T-cell (primary cell): ENCODE measurements at regions not wholly inside any gene's neighbourhood (a gene's known extent, or its start where the extent isn't known, plus 50 kb on each side); places are given as distances from the start of the nearest gene placed in this dataset.
"Not testable (repeated sequence)": the region's sequence is repeated elsewhere in the genome, so short reads cannot be mapped to it uniquely, and the experiment has no call there.

Source experiments
- ATAC-seq, 4 experiments: fragments of 200-7000 bp in 3 of 4; fragments of 150-1000 bp in 1 of 4; cut with Tn5 transposase; replicated peaks in 1 of 4; 1 replicate in 3 of 4; 2 replicates in 1 of 4; pipeline ENCODE4 v1.10.0; 2021; ENCODE audit warnings: moderate library complexity in 3 of 4, mild to moderate bottlenecking in 2 of 4, moderate number of reproducible peaks in 1 of 4
- CTCF ChIA-PET, 2 donors: fragments of 300-600 bp; sonication (Branson Sonifier 250); formaldehyde crosslinking; loops; one replicate each; lab custom pipeline; 2022; ENCODE audit warnings: antibody characterized with exemption in 2 of 2; lab: Charles Lee
- POLR2A ChIA-PET, 2 donors: fragments of 300-600 bp; sonication (Branson Sonifier 250); formaldehyde crosslinking; loops; one replicate each; lab custom pipeline; 2022; ENCODE audit warnings: antibody characterized with exemption in 2 of 2; lab: Charles Lee
- DNase-seq, 35 experiments: peaks; one replicate each; pipeline versions ENCODE4 v3.0.0 to v3.0.0-alpha.2; 2013 to 2023
- H3K27ac ChIP-seq: one replicate; pipeline ENCODE4 v1.5.1; 2013; ENCODE audit warnings: low read length
- H3K27me3 ChIP-seq, 2 experiments: replicated peaks in 1 of 2; 1 replicate in 1 of 2; 2 replicates in 1 of 2; pipeline versions ENCODE4 v1.6.1 to v1.7.0; 2013; ENCODE audit warnings: low read length in 1 of 2, mixed read lengths in 1 of 2; ENCODE audit not compliant: control insufficient read depth in 2 of 2, insufficient read depth in 2 of 2; ENCODE audit errors: extremely low read depth in 1 of 2
- H3K36me3 ChIP-seq, 2 donors: 1 replicate in 1 of 2; 2 replicates in 1 of 2; pipeline versions ENCODE4 v1.6.1 to v1.7.0; 2013; ENCODE audit warnings: low read length in 1 of 2; ENCODE audit not compliant: control insufficient read depth in 2 of 2, insufficient read depth in 1 of 2; ENCODE audit errors: extremely low read depth in 1 of 2
- H3K4me1 ChIP-seq, 2 experiments: 1 replicate in 1 of 2; 2 replicates in 1 of 2; pipeline versions ENCODE4 v1.6.1 to v1.7.0; 2013; ENCODE audit warnings: low read length in 2 of 2, mixed read lengths in 1 of 2; ENCODE audit not compliant: insufficient read depth in 2 of 2, control insufficient read depth in 1 of 2; ENCODE audit errors: extremely low read depth in 1 of 2
- H3K4me3 ChIP-seq, 2 donors: 1 replicate in 1 of 2; 2 replicates in 1 of 2; pipeline versions ENCODE4 v1.5.1 to v1.7.0; 2013; ENCODE audit warnings: mild to moderate bottlenecking in 2 of 2, low read length in 1 of 2, moderate library complexity in 1 of 2; ENCODE audit not compliant: control insufficient read depth in 1 of 2; ENCODE audit errors: extremely low read depth in 1 of 2
- H3K9me3 ChIP-seq: 2 replicates; pipeline ENCODE4 v1.7.0; 2013
- H3K27ac Mint-ChIP-seq, 2 donors: one replicate each; pipeline ENCODE4 v1.8.0; 2020 to 2021; ENCODE audit warnings: mild to moderate bottlenecking in 2 of 2, mixed read lengths in 2 of 2
- H3K27me3 Mint-ChIP-seq, 2 donors: one replicate each; pipeline ENCODE4 v1.8.0; 2021 to 2022; ENCODE audit warnings: mixed read lengths in 2 of 2
- H3K36me3 Mint-ChIP-seq: one replicate; pipeline ENCODE4 v1.8.0; 2021; ENCODE audit warnings: mixed read lengths
- H3K4me1 Mint-ChIP-seq, 3 donors: one replicate each; pipeline ENCODE4 v1.8.0; 2020 to 2022; ENCODE audit warnings: mixed read lengths in 3 of 3, mild to moderate bottlenecking in 1 of 3
- H3K4me3 Mint-ChIP-seq, 3 donors: one replicate each; pipeline ENCODE4 v1.8.0; 2020 to 2022; ENCODE audit warnings: mild to moderate bottlenecking in 3 of 3, mixed read lengths in 3 of 3, moderate library complexity in 3 of 3
- H3K9me3 Mint-ChIP-seq, 3 donors: one replicate each; pipeline ENCODE4 v1.8.0; 2020 to 2022; ENCODE audit warnings: mixed read lengths in 3 of 3
- WGBS: methylation state at CpG from one replicate; pipeline ENCODE4 v1.1.5; 2013; ENCODE audit warnings: missing lambda C conversion rate; ENCODE audit not compliant: insufficient coverage; 5-methylcytosine and 5-hydroxymethylcytosine counted together

GRCh38 chr10:108039821-108040584, 875.5 kb upstream of the SORCS1 start:
- H3K27ac ChIP-seq = no peak overlapping the region
- Mint-ChIP-seq H3K4me3 (no peak overlapping the region), H3K27me3 (no peaks in the 10 kb centered on the region), H3K4me1 (no peaks in the 10 kb centered on the region), H3K36me3 (no peaks in the 10 kb centered on the region), H3K9me3 (peaks cover 7 to 24% (median 19%) of the 10 kb centered on the region in 3 donors), H3K27ac (no peak overlapping the region)
- POLR2A ChIA-PET = no interaction called here
- no peaks in the 10 kb centered on the region for H3K9me3 ChIP-seq
- no peaks in the 10 kb centered on the region for H3K36me3 ChIP-seq
- no peaks in the 10 kb centered on the region for H3K27me3 ChIP-seq
- 76% methylated on average over 7 of the region's 8 CpGs for WGBS
- CTCF ChIA-PET = no interaction called here
- DNase-seq (no peak), ATAC-seq (no peak)
- H3K4me1 ChIP-seq = no peaks in the 10 kb centered on the region
- H3K4me3 ChIP-seq = no peak overlapping the region

- peaks cover 3 to 26% (median 15%) of the 10 kb centered on the region in 3 donors for H3K9me3 Mint-ChIP-seq
- ChIA-PET CTCF (no interaction called here), POLR2A (no interaction called here)
Measured at GRCh38 chr10:108037061-108037460, 872.6 kb upstream of the SORCS1 start.

GRCh38 chr10:108036265-108036664, 871.8 kb upstream of the SORCS1 start:
- no peak for ATAC-seq
- Histone ChIP-seq H3K9me3 (no peaks in the 10 kb centered on the region), H3K27me3 (no peaks in the 10 kb centered on the region), H3K36me3 (no peaks in the 10 kb centered on the region), H3K27ac (no peak overlapping the region), H3K4me1 (no peaks in the 10 kb centered on the region), H3K4me3 (no peak overlapping the region)
- Mint-ChIP-seq H3K36me3 (no peaks in the 10 kb centered on the region), H3K27me3 (no peaks in the 10 kb centered on the region), H3K4me3 (no peak overlapping the region), H3K4me1 (no peaks in the 10 kb centered on the region), H3K9me3 (peaks cover 3 to 26% (median 15%) of the 10 kb centered on the region in 3 donors), H3K27ac (no peak overlapping the region)
- CTCF ChIA-PET = no interaction called here
- DNase-seq = no peak
- POLR2A ChIA-PET = interaction anchor here in 1 of 2 donors (0.5 kb wide), 1 partner anchor 168 kb away, joined by 3 read pairs; no protein-coding TSS in a partner anchor
- no CpG with 5 or more reads among the region's 1 CpG for WGBS

More at GRCh38 chr10:108037061-108037460, 872.6 kb upstream of the SORCS1 start:
- Mint-ChIP-seq H3K4me3 (no peak overlapping the region), H3K27me3 (no peaks in the 10 kb centered on the region), H3K27ac (no peak overlapping the region), H3K4me1 (no peaks in the 10 kb centered on the region), H3K36me3 (no peaks in the 10 kb centered on the region)
- Histone ChIP-seq H3K4me1 (no peaks in the 10 kb centered on the region), H3K27me3 (no peaks in the 10 kb centered on the region), H3K4me3 (no peak overlapping the region), H3K9me3 (no peaks in the 10 kb centered on the region), H3K36me3 (no peaks in the 10 kb centered on the region), H3K27ac (no peak overlapping the region)
- ATAC-seq (no peak), DNase-seq (no peak)

GRCh38 chr10:108034829-108035228, 870.3 kb upstream of the SORCS1 start:
- H3K4me3 Mint-ChIP-seq = no peak overlapping the region
- CTCF ChIA-PET = no interaction called here
- no peaks in the 10 kb centered on the region for H3K36me3 Mint-ChIP-seq
- POLR2A ChIA-PET = no interaction called here
- H3K4me1 Mint-ChIP-seq = no peaks in the 10 kb centered on the region
- ATAC-seq = no peak
- no peak overlapping the region for H3K27ac ChIP-seq
- H3K27ac Mint-ChIP-seq = no peak overlapping the region
- no CpG with 5 or more reads among the region's 1 CpG for WGBS
- no peaks in the 10 kb centered on the region for H3K36me3 ChIP-seq
- no peak for DNase-seq
- peaks cover 3 to 24% (median 8%) of the 10 kb centered on the region in 3 donors for H3K9me3 Mint-ChIP-seq
- no peaks in the 10 kb centered on the region for H3K27me3 Mint-ChIP-seq
- H3K4me3 ChIP-seq = no peak overlapping the region
- no peaks in the 10 kb centered on the region for H3K4me1 ChIP-seq
- H3K27me3 ChIP-seq = no peaks in the 10 kb centered on the region
- H3K9me3 ChIP-seq = no peaks in the 10 kb centered on the region

- H3K36me3 Mint-ChIP-seq, H3K4me3 Mint-ChIP-seq, CTCF ChIA-PET, H3K27me3 ChIP-seq, H3K4me3 ChIP-seq, ATAC-seq, H3K36me3 ChIP-seq, DNase-seq, H3K9me3 ChIP-seq, H3K27ac ChIP-seq, H3K27me3 Mint-ChIP-seq, H3K4me1 ChIP-seq, H3K4me1 Mint-ChIP-seq, H3K27ac Mint-ChIP-seq, POLR2A ChIA-PET: not testable (repeated sequence)
- 60% methylated on average over 1 of the region's 3 CpGs for WGBS
- peaks cover 0 to 22% (median 7%) of the 10 kb centered on the region in 3 donors for H3K9me3 Mint-ChIP-seq
Measured at GRCh38 chr10:108033518-108033917, 869.0 kb upstream of the SORCS1 start.

GRCh38 chr10:108031505-108031904, 867.0 kb upstream of the SORCS1 start:
- H3K27me3 ChIP-seq = no peaks in the 10 kb centered on the region
- H3K36me3 ChIP-seq = no peaks in the 10 kb centered on the region
- Mint-ChIP-seq H3K4me1 (no peaks in the 10 kb centered on the region), H3K27ac (no peak overlapping the region), H3K9me3 (peaks cover 0 to 12% (median 6%) of the 10 kb centered on the region in 3 donors), H3K36me3 (no peaks in the 10 kb centered on the region), H3K4me3 (no peak overlapping the region), H3K27me3 (no peaks in the 10 kb centered on the region)
- no peak overlapping the region for H3K4me3 ChIP-seq
- H3K27ac ChIP-seq = no peak overlapping the region
- H3K4me1 ChIP-seq = no peaks in the 10 kb centered on the region
- no peaks in the 10 kb centered on the region for H3K9me3 ChIP-seq
- no CpG with 5 or more reads among the region's 1 CpG for WGBS
- ChIA-PET POLR2A (no interaction called here), CTCF (no interaction called here)
- no peak for DNase-seq
- ATAC-seq = no peak

- no peak overlapping the region for H3K27ac ChIP-seq
- ATAC-seq (no peak), DNase-seq (no peak)
- no peaks in the 10 kb centered on the region for H3K36me3 ChIP-seq
- no peaks in the 10 kb centered on the region for H3K27me3 ChIP-seq
- Mint-ChIP-seq H3K4me3 (no peak overlapping the region), H3K27me3 (no peaks in the 10 kb centered on the region), H3K4me1 (no peaks in the 10 kb centered on the region), H3K27ac (no peak overlapping the region), H3K36me3 (no peaks in the 10 kb centered on the region), H3K9me3 (peaks cover 18 to 21% (median 19%) of the 10 kb centered on the region in 3 donors)
- no peaks in the 10 kb centered on the region for H3K9me3 ChIP-seq
- CTCF ChIA-PET = no interaction called here
- no peak overlapping the region for H3K4me3 ChIP-seq
- POLR2A ChIA-PET = no interaction called here
- H3K4me1 ChIP-seq = no peaks in the 10 kb centered on the region
- WGBS = no CpG with 5 or more reads among the region's 1 CpG
Measured at GRCh38 chr10:108014902-108015177, 850.3 kb upstream of the SORCS1 start.
